ENCODE measurements at regions not wholly inside any gene's neighbourhood (a gene's known extent, or its start where the extent isn't known, plus 50 kb on each side); places are given as distances from the start of the nearest gene placed in this dataset.

DNA sequence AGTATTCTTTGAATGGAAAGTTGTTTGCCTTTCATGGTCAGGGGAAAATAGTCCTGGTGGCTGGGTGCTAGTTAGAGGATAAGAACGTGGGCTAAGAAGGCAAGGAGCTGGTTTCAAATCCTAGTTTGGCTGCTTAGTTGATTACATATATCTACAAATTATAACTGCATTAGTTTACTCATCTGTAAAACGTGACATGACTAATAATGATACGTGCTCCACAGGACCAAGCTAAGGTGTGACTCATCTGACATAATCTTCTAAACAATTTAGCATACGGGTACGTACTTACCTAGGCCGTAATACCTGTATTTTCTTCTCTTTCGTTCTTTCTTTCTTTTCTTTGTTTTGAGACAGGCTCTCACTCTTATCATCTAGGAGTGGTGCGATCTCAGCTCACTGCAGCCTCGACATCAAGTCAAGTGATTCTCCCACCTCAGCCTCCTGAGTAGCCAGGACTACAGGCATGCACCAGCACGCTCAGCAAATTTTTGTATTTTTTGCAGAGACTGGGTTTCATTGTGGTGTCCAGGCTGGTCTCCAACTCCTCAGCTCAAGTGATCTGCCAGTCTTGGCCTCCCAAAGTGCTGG lies 1274.2 kb upstream of the GJE1 start:
- TF ChIP-seq POLR2A (IDR thresholded peaks at IDR 0.05) (no peak), EP300 (IDR thresholded peaks at IDR 0.05) (no peak), POLR2AphosphoS5 (IDR thresholded peaks at IDR 0.05) (no peak)
- TF ChIP-seq, protein P1, sequence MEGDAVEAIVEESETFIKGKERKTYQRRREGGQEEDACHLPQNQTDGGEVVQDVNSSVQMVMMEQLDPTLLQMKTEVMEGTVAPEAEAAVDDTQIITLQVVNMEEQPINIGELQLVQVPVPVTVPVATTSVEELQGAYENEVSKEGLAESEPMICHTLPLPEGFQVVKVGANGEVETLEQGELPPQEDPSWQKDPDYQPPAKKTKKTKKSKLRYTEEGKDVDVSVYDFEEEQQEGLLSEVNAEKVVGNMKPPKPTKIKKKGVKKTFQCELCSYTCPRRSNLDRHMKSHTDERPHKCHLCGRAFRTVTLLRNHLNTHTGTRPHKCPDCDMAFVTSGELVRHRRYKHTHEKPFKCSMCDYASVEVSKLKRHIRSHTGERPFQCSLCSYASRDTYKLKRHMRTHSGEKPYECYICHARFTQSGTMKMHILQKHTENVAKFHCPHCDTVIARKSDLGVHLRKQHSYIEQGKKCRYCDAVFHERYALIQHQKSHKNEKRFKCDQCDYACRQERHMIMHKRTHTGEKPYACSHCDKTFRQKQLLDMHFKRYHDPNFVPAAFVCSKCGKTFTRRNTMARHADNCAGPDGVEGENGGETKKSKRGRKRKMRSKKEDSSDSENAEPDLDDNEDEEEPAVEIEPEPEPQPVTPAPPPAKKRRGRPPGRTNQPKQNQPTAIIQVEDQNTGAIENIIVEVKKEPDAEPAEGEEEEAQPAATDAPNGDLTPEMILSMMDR (IDR thresholded peaks at IDR 0.05): no peak
